GM03348 (cell line): ENCODE measurements at regions not wholly inside any gene's neighbourhood (a gene's known extent, or its start where the extent isn't known, plus 50 kb on each side); places are given as distances from the start of the nearest gene placed in this dataset.

Experiments used
- DNase-seq: peaks from one replicate; pipeline ENCODE4 v3.0.0; 2012; ENCODE audit warnings: low spot score

DNA sequence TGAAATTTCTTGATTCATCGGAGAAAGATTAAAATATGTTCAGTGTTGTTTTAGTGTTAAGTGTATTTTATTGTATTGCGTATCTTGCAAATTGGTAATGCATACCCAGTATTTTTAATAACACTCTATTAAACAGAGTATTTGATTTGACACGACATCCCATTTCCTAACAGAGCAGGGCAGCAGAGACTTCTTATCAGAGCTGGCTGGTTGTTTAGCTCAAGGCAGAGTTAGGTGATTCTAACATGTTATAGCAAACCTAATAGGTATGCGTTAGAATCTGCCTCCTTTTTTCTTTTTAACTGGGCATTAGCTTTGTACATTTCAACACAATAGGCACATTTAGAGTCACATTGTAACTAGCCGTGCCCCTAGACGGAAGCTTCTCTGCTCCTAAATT is 57.1 kb upstream of the CELF2 start:
- DNase-seq: no peak

- no peak for DNase-seq
Observed at GRCh38 chr10:10961072-10961471, 56.6 kb upstream of the CELF2 start.

DNA sequence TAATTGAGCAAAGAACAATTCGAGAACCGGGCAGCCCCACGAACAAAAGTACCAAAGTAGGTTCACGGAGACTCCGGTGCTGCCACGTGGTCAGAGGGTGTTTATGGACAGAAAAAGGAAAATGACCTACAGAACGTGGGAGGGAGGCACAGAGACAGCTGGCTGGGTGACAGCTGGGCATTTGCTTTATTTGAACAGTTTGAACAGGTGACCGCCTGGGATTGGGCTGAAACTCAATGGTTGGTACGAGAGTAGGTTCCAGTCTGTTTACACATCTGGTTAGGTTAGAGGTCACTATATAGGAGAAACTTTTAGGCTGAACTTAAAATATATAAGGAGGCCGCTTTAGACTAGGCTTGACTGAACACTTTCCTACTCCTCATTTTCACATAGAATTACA is 50.6 kb upstream of the CELF2 start:
- no peak for DNase-seq

GRCh38 chr10:10967581-10968256 is 50.0 kb upstream of the CELF2 start:
- no peak for DNase-seq
